Activated T-cell treated with anti-CD3 and anti-CD28 coated beads, Interleukin-2, amount 50 U/mL, for 24 hours (primary cell): ENCODE measurements at regions not wholly inside any gene's neighbourhood (a gene's known extent, or its start where the extent isn't known, plus 50 kb on each side); places are given as distances from the start of the nearest gene placed in this dataset.

Source experiments
- DNase-seq: peaks from one replicate; pipeline ENCODE4 v3.0.0-alpha.2; 2020
- H3K27ac Mint-ChIP-seq: 2 replicates; pipeline ENCODE4 v1.8.0; 2020; ENCODE audit warnings: mild to moderate bottlenecking, mixed read lengths
- H3K27me3 Mint-ChIP-seq: 2 replicates; pipeline ENCODE4 v1.8.0; 2020; ENCODE audit warnings: mixed read lengths
- H3K36me3 Mint-ChIP-seq: 2 replicates; pipeline ENCODE4 v1.8.0; 2020; ENCODE audit warnings: low read depth, mixed read lengths
- H3K4me1 Mint-ChIP-seq: 2 replicates; pipeline ENCODE4 v1.8.0; 2020; ENCODE audit warnings: low read depth, mixed read lengths
- H3K4me3 Mint-ChIP-seq: 2 replicates; pipeline ENCODE4 v1.8.0; 2020; ENCODE audit warnings: mild to moderate bottlenecking, moderate library complexity, mixed read lengths
- H3K9me3 Mint-ChIP-seq: 2 replicates; pipeline ENCODE4 v1.8.0; 2020; ENCODE audit warnings: mixed read lengths

DNA sequence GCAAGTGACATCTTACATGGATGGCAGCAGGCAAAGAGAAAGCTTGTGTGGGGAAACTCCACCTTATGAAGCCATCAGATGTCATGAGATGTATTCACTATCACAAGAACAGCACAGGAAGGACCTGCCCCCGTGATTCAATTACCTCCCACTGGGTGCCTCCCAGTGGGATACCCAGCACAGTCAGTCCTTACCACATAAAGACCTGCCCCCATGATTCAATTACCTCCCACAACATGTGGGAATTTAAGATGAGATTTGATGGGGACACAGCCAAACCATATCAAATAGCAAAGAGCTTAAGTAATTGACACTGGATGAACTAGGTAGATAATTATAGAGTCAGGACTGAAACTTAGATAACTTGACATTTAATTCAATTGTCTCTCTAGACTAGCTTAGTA is 85.6 kb downstream of the SLIT2 start:
- no peak for DNase-seq
- Mint-ChIP-seq H3K9me3 (peaks cover 3% of the 10 kb centered on the region), H3K27ac (no peak overlapping the region), H3K4me3 (no peak overlapping the region), H3K36me3 (no peaks in the 10 kb centered on the region), H3K27me3 (no peaks in the 10 kb centered on the region), H3K4me1 (no peaks in the 10 kb centered on the region)

DNA sequence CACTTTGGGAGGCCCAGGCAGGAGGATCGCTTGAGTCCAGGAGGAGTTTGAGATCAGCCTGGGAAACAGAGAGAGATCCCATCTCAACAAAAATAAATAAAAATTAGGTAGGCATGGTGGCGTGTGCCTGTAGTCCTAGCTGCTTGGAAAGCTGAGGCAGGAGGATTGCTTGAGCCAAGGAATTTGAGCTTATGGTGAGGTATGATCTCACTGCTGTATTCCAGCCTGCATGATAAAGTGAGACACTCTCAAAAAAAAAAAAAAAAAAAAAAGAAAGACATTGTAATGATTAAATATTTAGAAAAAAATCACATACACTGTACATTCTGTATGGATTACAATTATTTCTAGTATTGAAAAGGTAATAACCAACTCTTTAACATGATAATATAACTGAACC is 87.1 kb downstream of the SLIT2 start:
- DNase-seq, result no peak
- Mint-ChIP-seq H3K36me3 (no peaks in the 10 kb centered on the region), H3K27me3 (no peaks in the 10 kb centered on the region), H3K4me3 (no peak overlapping the region), H3K9me3 (peaks cover 3% of the 10 kb centered on the region), H3K27ac (no peak overlapping the region), H3K4me1 (no peaks in the 10 kb centered on the region)

DNA sequence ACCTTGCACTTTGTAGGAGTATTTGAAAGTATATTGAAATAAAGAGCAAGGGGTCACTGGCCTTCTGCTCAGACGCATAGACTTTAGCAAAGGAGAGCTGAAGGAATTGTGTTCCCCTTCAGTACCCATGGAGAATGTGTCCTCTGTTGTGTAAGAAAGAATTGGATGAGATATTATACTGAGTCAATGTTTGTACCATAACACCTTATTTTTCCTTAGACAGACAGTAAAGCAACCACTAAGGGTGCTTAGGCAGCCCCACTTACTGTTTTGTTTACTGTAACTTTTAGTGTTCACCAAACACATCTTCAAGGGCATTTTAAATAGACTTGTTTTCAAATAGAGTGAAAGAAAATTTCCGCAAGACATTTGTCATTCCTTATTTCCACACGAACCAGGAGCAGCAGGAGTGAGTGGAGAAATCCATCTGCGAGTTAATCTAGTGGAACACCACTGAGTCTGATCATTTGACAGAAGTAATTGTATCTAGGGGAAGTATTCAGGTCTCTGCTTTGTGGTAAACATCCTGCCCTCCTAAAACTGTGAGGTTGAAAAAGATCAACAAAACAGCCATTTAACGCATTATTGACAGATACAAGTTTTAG is 89.5 kb downstream of the SLIT2 start:
- no peak overlapping the region for H3K4me3 Mint-ChIP-seq

DNA sequence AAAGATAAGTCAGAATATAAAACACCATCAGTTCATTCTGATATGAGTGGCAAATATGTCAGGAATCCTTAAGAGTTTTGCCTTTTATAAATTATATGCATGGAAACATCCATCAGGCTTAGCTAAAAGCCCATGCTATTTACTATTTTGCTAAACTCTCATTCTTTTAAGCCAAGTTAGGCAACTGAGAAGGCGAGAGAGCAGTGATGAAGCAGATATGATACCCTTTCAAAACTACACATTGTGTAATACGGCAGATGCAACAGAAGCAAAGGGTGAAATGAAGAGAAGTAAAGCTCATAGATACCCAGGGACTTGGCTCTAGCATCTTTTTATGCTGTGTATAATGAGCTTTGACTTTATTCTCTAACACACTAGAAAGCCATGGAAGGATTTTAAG is 95.8 kb downstream of the SLIT2 start:
- no peaks in the 10 kb centered on the region for H3K27me3 Mint-ChIP-seq
- H3K4me1 Mint-ChIP-seq, result no peaks in the 10 kb centered on the region
- no peak overlapping the region for H3K27ac Mint-ChIP-seq
- H3K9me3 Mint-ChIP-seq, result no peaks in the 10 kb centered on the region
- H3K36me3 Mint-ChIP-seq, result no peaks in the 10 kb centered on the region
- no peak overlapping the region for H3K4me3 Mint-ChIP-seq
- no peak for DNase-seq

More for the DNA sequence above, 89.5 kb downstream of the SLIT2 start:
- H3K4me1 Mint-ChIP-seq, result no peaks in the 10 kb centered on the region
- no peaks in the 10 kb centered on the region for H3K27me3 Mint-ChIP-seq
- no peaks in the 10 kb centered on the region for H3K36me3 Mint-ChIP-seq
- DNase-seq, result no peak
- peaks cover 3% of the 10 kb centered on the region for H3K9me3 Mint-ChIP-seq
- H3K27ac Mint-ChIP-seq, result no peak overlapping the region

DNA sequence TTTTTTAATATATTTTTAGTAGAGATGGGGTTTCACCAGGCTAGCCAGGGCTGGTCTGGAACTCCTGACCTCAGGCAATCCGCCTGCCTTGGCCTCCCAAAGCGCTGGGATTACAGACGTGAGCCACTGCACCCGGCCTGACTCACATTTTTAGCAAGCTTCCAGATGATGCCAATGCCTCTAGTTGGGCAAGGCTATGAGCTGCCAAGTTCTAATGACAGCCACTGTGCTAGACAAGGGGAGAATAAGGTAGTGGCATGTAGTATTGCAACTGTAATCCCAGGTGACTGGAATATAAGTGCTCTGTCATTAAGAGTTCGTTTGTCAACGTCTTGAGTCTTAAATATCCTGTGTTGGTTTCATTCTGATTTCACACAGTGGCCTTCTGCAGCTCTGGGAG is 96.7 kb downstream of the SLIT2 start:
- no peak overlapping the region for H3K4me3 Mint-ChIP-seq
- H3K4me1 Mint-ChIP-seq, result no peaks in the 10 kb centered on the region
- no peaks in the 10 kb centered on the region for H3K36me3 Mint-ChIP-seq
- H3K27me3 Mint-ChIP-seq, result no peaks in the 10 kb centered on the region
- no peaks in the 10 kb centered on the region for H3K9me3 Mint-ChIP-seq
- no peak overlapping the region for H3K27ac Mint-ChIP-seq
- no peak for DNase-seq

DNA sequence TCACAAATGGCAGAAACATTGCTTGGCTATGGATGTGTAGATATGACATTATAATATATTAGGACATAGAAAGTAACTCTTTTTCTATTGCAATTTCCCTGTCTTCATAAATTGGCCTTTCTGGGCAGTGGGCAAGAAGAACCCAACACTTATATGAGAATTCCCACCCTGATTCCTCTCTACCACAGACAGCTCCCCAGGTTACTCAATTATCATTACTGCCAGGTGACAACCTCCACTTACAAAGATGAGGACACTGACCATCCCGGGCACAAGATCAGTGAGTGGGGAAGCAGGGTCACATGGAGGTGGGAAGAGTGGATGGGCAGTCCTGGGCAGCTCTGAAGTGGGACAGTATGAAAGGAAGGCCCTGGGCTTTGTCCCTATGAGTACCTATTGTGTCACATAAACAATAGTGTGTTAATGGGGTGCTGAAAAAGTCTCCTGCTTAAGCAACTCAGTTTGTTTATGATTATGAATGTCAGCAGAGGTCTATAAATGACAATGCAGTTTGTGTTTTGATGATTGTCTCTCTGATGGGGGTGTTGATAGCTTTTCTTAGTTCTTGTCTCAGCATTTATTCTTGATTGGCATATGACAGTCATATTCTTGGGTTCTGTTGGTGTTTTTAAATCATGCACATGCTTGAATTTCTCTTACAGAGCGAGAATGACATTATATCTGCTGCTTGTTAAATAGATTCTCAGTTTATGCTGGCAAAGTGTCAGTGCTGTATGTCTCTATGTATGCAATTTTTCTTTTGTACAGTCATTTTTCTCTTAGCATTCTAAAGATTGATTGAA is 99.9 kb downstream of the SLIT2 start:
- H3K4me3 Mint-ChIP-seq, result no peak overlapping the region
- H3K36me3 Mint-ChIP-seq, result no peaks in the 10 kb centered on the region
- no peaks in the 10 kb centered on the region for H3K4me1 Mint-ChIP-seq
- H3K27ac Mint-ChIP-seq, result no peak overlapping the region
- no peaks in the 10 kb centered on the region for H3K9me3 Mint-ChIP-seq
- no peak for DNase-seq
- H3K27me3 Mint-ChIP-seq, result no peaks in the 10 kb centered on the region

DNA sequence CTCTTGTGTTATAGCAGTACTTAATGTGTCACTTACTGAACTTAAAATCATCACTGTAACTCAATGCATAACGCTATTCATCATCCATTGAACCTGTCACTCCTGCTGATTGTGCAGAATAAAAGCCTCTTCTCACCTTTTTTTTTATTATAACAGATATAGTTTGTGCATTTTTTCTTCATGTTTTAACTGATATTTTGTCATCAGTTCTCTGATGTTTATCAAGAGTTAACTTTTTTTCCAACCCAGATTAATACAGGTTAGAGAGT is 100.4 kb downstream of the SLIT2 start:
- H3K4me3 Mint-ChIP-seq, result no peak overlapping the region
- H3K27me3 Mint-ChIP-seq, result no peaks in the 10 kb centered on the region
- DNase-seq, result no peak
- no peaks in the 10 kb centered on the region for H3K9me3 Mint-ChIP-seq
- no peaks in the 10 kb centered on the region for H3K36me3 Mint-ChIP-seq
- H3K4me1 Mint-ChIP-seq, result no peaks in the 10 kb centered on the region
- no peak overlapping the region for H3K27ac Mint-ChIP-seq

DNA sequence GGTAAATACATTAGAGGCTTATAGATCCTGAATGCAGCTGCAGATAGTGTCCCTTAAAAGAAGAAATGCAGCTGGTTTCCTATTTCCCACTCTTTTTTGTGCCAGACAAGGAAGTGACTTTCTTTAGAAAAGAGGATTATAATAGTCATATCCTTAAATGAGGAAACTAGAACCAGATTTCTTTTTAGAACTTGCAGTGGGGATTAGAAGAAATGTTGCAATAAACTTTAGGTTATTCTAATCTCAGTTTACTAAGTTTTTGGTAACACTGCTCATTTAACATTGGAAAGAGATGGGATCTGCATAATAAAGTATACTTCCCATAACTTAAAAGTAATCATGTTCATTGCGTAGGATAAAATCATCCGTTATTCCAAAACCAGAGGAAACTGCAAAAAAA is 101.9 kb downstream of the SLIT2 start:
- Mint-ChIP-seq H3K27me3 (no peaks in the 10 kb centered on the region), H3K36me3 (no peaks in the 10 kb centered on the region), H3K4me3 (no peak overlapping the region), H3K27ac (no peak overlapping the region), H3K4me1 (no peaks in the 10 kb centered on the region), H3K9me3 (no peaks in the 10 kb centered on the region)
- no peak for DNase-seq

DNA sequence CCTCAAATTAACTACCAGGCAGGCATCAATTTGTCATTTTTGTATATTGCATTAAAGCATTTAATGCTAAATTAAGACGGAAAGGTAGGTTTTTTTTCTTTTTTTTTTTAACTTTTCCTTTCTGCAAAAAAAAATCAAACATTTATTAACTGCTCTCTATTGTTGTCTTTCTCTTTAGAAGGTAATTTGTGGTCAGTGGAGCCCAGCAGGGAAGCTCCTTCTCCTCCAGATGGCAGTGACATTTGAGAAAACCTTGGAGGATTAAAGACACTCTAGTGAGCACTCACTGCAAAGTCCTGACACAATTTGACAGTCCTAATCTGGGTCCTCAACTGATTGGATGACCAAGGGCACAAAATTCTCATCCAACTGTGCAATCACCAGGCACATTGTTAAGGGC is 102.4 kb downstream of the SLIT2 start:
- Mint-ChIP-seq H3K36me3 (no peaks in the 10 kb centered on the region), H3K9me3 (no peaks in the 10 kb centered on the region), H3K4me1 (no peaks in the 10 kb centered on the region), H3K27ac (no peak overlapping the region), H3K27me3 (no peaks in the 10 kb centered on the region), H3K4me3 (no peak overlapping the region)
- no peak for DNase-seq

DNA sequence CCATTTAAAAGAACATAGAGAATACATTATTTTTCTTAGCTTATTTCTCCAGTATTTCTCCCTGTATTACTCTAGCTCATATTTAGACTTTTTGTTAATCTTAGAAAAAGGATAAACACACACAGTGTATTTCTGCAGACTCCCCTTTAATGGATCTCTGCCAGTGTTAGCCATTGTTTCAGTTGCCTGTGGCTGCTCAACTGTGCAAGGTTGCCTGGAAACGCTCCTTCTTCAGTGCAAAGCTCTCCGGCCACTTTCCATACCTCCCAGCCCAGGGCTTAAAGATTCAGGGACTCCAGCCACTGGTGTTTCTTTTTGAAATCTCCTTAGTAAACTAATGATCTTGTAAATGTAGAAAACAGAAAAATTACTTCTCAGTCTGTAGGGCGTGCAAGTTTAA is 104.9 kb downstream of the SLIT2 start:
- Mint-ChIP-seq H3K36me3 (no peaks in the 10 kb centered on the region), H3K27ac (no peak overlapping the region), H3K9me3 (no peaks in the 10 kb centered on the region), H3K4me3 (no peak overlapping the region), H3K4me1 (no peaks in the 10 kb centered on the region), H3K27me3 (no peaks in the 10 kb centered on the region)
- DNase-seq, result no peak

DNA sequence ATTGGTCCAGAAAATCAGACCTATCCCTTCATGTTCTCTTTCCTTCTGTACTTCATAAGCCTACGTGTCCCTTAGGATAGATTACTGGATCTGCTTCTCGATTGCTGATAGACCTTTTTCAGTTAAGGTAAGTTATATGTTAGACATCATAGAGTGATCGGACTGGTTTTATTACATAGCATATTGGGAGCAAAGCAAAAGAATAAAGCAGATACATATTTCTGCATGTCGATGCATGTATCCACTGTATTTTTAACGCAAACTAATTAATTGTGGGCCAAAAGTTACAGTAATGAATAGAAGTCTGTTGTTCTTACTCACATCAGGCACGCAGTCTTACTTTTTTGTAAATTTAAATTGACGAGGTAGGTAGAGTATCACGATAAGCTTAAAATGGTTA is 106.4 kb downstream of the SLIT2 start:
- Mint-ChIP-seq H3K4me3 (no peak overlapping the region), H3K36me3 (no peaks in the 10 kb centered on the region), H3K27ac (no peak overlapping the region), H3K27me3 (no peaks in the 10 kb centered on the region), H3K4me1 (no peaks in the 10 kb centered on the region), H3K9me3 (no peaks in the 10 kb centered on the region)
- DNase-seq, result no peak

DNA sequence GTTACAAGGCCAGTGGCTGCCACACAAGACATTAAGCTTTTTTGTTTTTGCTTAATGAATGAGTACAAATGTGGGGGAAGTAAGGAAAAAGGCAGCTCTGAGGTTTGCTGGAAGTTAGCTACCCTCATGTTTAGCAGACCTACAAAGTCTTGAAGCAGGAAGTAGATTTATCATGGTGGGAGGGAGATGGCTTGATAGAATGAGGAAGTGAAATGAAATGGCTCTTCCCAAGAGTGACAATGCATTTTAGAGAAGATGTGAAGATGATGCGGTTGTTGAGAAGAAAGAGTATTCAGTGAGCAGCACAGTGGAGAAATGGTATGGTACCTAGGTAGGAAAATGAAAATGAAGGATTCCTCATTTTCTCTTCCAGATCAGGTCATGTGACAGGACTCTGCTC is 108.0 kb downstream of the SLIT2 start:
- H3K27ac Mint-ChIP-seq, result no peak overlapping the region
- no peaks in the 10 kb centered on the region for H3K9me3 Mint-ChIP-seq
- no peaks in the 10 kb centered on the region for H3K4me1 Mint-ChIP-seq
- DNase-seq, result no peak
- no peaks in the 10 kb centered on the region for H3K36me3 Mint-ChIP-seq
- H3K27me3 Mint-ChIP-seq, result no peaks in the 10 kb centered on the region
- no peak overlapping the region for H3K4me3 Mint-ChIP-seq

DNA sequence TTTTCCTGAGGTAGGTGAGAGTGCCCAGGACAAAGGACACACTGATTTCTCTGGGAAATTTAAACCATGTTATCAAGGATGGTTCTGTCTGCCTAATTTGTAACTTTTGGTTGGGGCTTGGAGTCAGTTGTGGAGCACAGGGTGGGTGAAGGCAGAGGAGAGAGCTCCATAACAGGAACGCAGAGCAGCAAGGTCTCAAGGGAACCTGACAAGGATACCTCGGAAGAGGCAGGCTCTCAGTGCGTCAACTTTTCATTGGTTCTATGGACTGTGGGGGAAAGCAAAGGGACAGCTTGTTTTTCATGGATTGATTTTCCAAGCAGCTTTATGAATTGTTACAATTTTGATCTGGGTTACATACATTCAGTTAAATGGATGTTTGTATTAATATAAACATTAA is 110.4 kb downstream of the SLIT2 start:
- Mint-ChIP-seq H3K4me1 (no peaks in the 10 kb centered on the region), H3K27ac (no peak overlapping the region), H3K9me3 (no peaks in the 10 kb centered on the region), H3K36me3 (no peaks in the 10 kb centered on the region), H3K4me3 (no peak overlapping the region), H3K27me3 (no peaks in the 10 kb centered on the region)
- no peak for DNase-seq

DNA sequence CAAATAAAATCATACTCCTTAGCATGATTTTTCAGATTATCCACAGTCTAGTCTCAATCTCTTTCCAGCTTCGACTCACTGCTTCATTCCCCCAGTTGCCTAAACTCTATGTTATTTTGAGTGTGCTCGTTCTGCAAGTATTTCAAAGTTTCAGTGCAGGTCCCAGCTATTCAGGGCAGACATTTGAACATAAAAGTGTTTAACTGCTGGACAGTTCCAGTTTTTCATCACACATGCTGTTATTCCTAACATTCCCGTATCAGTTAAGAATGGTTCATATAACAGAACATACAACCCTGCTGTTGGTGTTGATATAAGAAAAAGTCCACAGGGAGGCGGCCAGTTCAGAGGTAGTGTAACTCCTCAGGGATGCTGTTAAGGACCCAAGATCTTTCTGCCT is 113.3 kb downstream of the SLIT2 start:
- Mint-ChIP-seq H3K4me3 (no peak overlapping the region), H3K27me3 (no peaks in the 10 kb centered on the region), H3K4me1 (no peaks in the 10 kb centered on the region), H3K36me3 (no peaks in the 10 kb centered on the region), H3K27ac (no peak overlapping the region), H3K9me3 (no peaks in the 10 kb centered on the region)
- DNase-seq, result no peak

DNA sequence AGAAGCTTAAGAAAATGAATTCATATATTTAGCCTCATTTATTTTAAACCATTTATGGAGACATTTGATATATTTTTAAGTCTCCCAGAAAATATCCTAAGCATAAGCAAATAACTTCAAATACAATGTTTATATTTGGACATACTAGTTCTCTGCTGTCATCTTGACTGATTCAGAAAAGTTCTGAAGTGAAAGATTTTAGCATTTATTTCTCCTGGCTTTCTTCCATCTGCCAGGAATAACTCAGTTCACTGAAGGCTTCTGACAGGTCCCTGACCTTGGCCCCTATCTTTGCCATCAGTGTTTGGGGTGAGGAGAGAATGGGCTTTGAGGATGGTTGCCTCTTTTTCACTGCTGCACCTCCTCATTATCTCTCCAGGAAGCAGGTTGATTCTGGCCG is 115.7 kb downstream of the SLIT2 start:
- H3K4me1 Mint-ChIP-seq, result no peaks in the 10 kb centered on the region
- no peak overlapping the region for H3K27ac Mint-ChIP-seq
- H3K27me3 Mint-ChIP-seq, result no peaks in the 10 kb centered on the region
- H3K4me3 Mint-ChIP-seq, result no peak overlapping the region
- DNase-seq, result no peak
- H3K36me3 Mint-ChIP-seq, result no peaks in the 10 kb centered on the region
- H3K9me3 Mint-ChIP-seq, result no peaks in the 10 kb centered on the region

DNA sequence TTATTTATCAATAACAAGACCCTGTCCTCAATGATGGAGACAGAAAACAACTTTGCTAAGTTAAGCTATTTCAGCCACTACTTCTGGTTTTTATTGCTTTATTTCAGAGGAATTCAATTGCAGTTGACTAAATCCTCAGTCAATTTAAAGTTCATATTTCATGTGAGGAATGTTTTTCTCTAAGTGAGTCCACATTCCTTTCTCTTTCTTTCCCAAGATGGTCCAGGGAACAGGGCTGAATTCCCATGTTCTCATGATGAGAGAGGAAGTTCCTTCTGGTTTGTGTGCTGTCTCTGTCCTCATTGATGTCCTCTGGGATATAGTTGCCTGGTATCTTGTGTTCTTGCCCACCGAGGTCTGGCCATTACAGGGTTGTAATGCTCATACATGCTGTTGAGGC is 117.2 kb downstream of the SLIT2 start:
- no peak for DNase-seq
- Mint-ChIP-seq H3K4me3 (no peak overlapping the region), H3K9me3 (no peaks in the 10 kb centered on the region), H3K4me1 (no peaks in the 10 kb centered on the region), H3K27ac (no peak overlapping the region), H3K27me3 (no peaks in the 10 kb centered on the region), H3K36me3 (no peaks in the 10 kb centered on the region)
